GM19023 (cell line): ENCODE measurements at regions not wholly inside any gene's neighbourhood (a gene's known extent, or its start where the extent isn't known, plus 50 kb on each side); places are given as distances from the start of the nearest gene placed in this dataset.

Experiments
- ATAC-seq: cut with Tn5 transposase; IDR thresholded peaks from one replicate; pipeline ENCODE4 v1.9.1; 2021; ENCODE audit warnings: mild to moderate bottlenecking, moderate library complexity; ENCODE audit not compliant: unreplicated experiment

- ATAC-seq: no peak
Observed at GRCh38 chr2:30046979-30047378, 99.8 kb upstream of the YPEL5 start.

GRCh38 chr2:30048636-30049175, 98.1 kb upstream of the YPEL5 start:
- ATAC-seq: no peak

GRCh38 chr2:30055548-30055947, 91.3 kb upstream of the YPEL5 start:
- no peak for ATAC-seq

GRCh38 chr2:30060562-30060961, 86.2 kb upstream of the YPEL5 start:
- no peak for ATAC-seq

GRCh38 chr2:30068067-30068466, 78.7 kb upstream of the YPEL5 start:
- ATAC-seq: no peak

GRCh38 chr2:30072250-30072842, 74.5 kb upstream of the YPEL5 start:
- ATAC-seq: peak; percentile 69

GRCh38 chr2:30073523-30073922, 73.3 kb upstream of the YPEL5 start:
- no peak for ATAC-seq

GRCh38 chr2:30074023-30074422, 72.8 kb upstream of the YPEL5 start:
- ATAC-seq: no peak

GRCh38 chr2:30078521-30078920, 68.3 kb upstream of the YPEL5 start:
- ATAC-seq: no peak

- no peak for ATAC-seq
Observed at GRCh38 chr2:30084915-30085314, 61.9 kb upstream of the YPEL5 start.

- ATAC-seq: no peak
Observed at GRCh38 chr2:30089171-30089570, 57.6 kb upstream of the YPEL5 start.

GRCh38 chr2:30095402-30095801, 51.4 kb upstream of the YPEL5 start:
- no peak for ATAC-seq

GRCh38 chr2:30096451-30096850, 50.4 kb upstream of the YPEL5 start:
- no peak for ATAC-seq
